ENCODE measurements at regions not wholly inside any gene's neighbourhood (a gene's known extent, or its start where the extent isn't known, plus 50 kb on each side); places are given as distances from the start of the nearest gene placed in this dataset.

GRCh38 chr4:11548597-11549082 lies 119.9 kb upstream of the HS3ST1 start:
- Mint-ChIP-seq H3K4me3 (no peak overlapping the region), H3K9me3 (peaks cover 1% of the 10 kb centered on the region), H3K36me3 (ENCODE audit: low read depth) (no peaks in the 10 kb centered on the region), H3K27me3 (ENCODE audit: insufficient read depth) (no peaks in the 10 kb centered on the region), H3K27ac (no peak overlapping the region), H3K4me1 (no peaks in the 10 kb centered on the region)
- H3K9ac ChIP-seq (ENCODE audit: extremely low read depth, low read length, poor library complexity, severe bottlenecking) = no peak overlapping the region
- no peak overlapping the region for H3K4me3 ChIP-seq (ENCODE audit: low read length)
- H3K27ac ChIP-seq (ENCODE audit: low read depth, low read length) = no peak overlapping the region
- H3K9me3 ChIP-seq (ENCODE audit: control insufficient read depth, low read length) = no peaks in the 10 kb centered on the region
- H3K27me3 ChIP-seq (ENCODE audit: control insufficient read depth, insufficient read depth, low read length, poor library complexity, severe bottlenecking) = no peaks in the 10 kb centered on the region
- WGBS, 2 experiments (ENCODE audit: insufficient coverage in 1 of 2, insufficient read length in 1 of 2) = 50 to 95% methylated on average over 1 of the region's 1 CpG
- no peaks in the 10 kb centered on the region for H3K4me1 ChIP-seq (ENCODE audit: control insufficient read depth, insufficient read depth, low read length)
- DNase-seq = no peak
- no peaks in the 10 kb centered on the region for H3K36me3 ChIP-seq (ENCODE audit: control insufficient read depth, insufficient read depth, low read length)
- TF ChIP-seq, protein P1, sequence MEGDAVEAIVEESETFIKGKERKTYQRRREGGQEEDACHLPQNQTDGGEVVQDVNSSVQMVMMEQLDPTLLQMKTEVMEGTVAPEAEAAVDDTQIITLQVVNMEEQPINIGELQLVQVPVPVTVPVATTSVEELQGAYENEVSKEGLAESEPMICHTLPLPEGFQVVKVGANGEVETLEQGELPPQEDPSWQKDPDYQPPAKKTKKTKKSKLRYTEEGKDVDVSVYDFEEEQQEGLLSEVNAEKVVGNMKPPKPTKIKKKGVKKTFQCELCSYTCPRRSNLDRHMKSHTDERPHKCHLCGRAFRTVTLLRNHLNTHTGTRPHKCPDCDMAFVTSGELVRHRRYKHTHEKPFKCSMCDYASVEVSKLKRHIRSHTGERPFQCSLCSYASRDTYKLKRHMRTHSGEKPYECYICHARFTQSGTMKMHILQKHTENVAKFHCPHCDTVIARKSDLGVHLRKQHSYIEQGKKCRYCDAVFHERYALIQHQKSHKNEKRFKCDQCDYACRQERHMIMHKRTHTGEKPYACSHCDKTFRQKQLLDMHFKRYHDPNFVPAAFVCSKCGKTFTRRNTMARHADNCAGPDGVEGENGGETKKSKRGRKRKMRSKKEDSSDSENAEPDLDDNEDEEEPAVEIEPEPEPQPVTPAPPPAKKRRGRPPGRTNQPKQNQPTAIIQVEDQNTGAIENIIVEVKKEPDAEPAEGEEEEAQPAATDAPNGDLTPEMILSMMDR (conservative IDR thresholded peaks at IDR 0.05) = no peak

GRCh38 chr4:11546391-11547175 lies 117.9 kb upstream of the HS3ST1 start:
- Histone ChIP-seq H3K9ac (ENCODE audit: extremely low read depth, low read length, poor library complexity, severe bottlenecking) (no peak overlapping the region), H3K27ac (ENCODE audit: low read depth, low read length) (no peak overlapping the region)
- H3K4me1 Mint-ChIP-seq = no peaks in the 10 kb centered on the region

DNA sequence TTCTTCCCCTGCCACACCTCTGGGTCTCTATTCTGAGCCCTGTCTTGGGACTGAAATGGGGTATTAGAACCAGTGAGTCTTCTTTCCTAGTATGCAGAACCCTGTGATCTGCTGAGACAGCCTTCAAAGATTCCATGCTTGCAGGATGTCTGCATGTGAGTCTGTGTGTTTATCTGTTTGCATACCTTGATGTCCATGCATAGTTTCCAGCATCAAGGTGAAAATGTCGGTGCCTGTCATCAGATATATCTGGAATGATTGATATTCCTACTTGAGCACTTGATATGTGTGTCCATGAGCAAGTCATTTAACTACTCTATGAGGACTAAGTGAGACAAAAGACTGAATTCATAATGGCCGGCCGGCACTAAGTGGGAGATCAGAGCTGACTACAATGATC lies 117.0 kb upstream of the HS3ST1 start:
- TF ChIP-seq, protein P1 (conservative IDR thresholded peaks at IDR 0.05) = no peak
- H3K27ac Mint-ChIP-seq = no peak overlapping the region
- H3K9me3 Mint-ChIP-seq = no peaks in the 10 kb centered on the region
- no peaks in the 10 kb centered on the region for H3K36me3 Mint-ChIP-seq (ENCODE audit: low read depth)
- Histone ChIP-seq H3K27ac (ENCODE audit: low read depth, low read length) (no peak overlapping the region), H3K4me1 (ENCODE audit: control insufficient read depth, insufficient read depth, low read length) (no peaks in the 10 kb centered on the region), H3K4me3 (ENCODE audit: low read length) (no peak overlapping the region), H3K9me3 (ENCODE audit: control insufficient read depth, low read length) (no peaks in the 10 kb centered on the region), H3K9ac (ENCODE audit: extremely low read depth, low read length, poor library complexity, severe bottlenecking) (no peak overlapping the region), H3K27me3 (ENCODE audit: control insufficient read depth, insufficient read depth, low read length, poor library complexity, severe bottlenecking) (no peaks in the 10 kb centered on the region), H3K36me3 (ENCODE audit: control insufficient read depth, insufficient read depth, low read length) (no peaks in the 10 kb centered on the region)
- WGBS, 2 experiments (ENCODE audit: insufficient coverage in 1 of 2, insufficient read length in 1 of 2) = 99 to 100% methylated on average over 1 to 3 of the region's 3 CpGs
- H3K27me3 Mint-ChIP-seq (ENCODE audit: insufficient read depth) = no peaks in the 10 kb centered on the region
- no peaks in the 10 kb centered on the region for H3K4me1 Mint-ChIP-seq
- H3K4me3 Mint-ChIP-seq = no peak overlapping the region
- no peak for DNase-seq

More at GRCh38 chr4:11546391-11547175, 117.9 kb upstream of the HS3ST1 start:
- no peaks in the 10 kb centered on the region for H3K4me1 ChIP-seq (ENCODE audit: control insufficient read depth, insufficient read depth, low read length)
- Mint-ChIP-seq H3K4me3 (no peak overlapping the region), H3K9me3 (no peaks in the 10 kb centered on the region), H3K27me3 (ENCODE audit: insufficient read depth) (no peaks in the 10 kb centered on the region), H3K27ac (no peak overlapping the region), H3K36me3 (ENCODE audit: low read depth) (no peaks in the 10 kb centered on the region)
- WGBS, 2 experiments (ENCODE audit: insufficient coverage in 1 of 2, insufficient read length in 1 of 2) = 94% methylated on average over 1 of the region's 1 CpG; no CpG with 5 or more reads in 1 of the 2 experiments
- H3K36me3 ChIP-seq (ENCODE audit: control insufficient read depth, insufficient read depth, low read length) = no peaks in the 10 kb centered on the region
- H3K4me3 ChIP-seq (ENCODE audit: low read length) = no peak overlapping the region
- no peaks in the 10 kb centered on the region for H3K9me3 ChIP-seq (ENCODE audit: control insufficient read depth, low read length)
- TF ChIP-seq, protein P1 (conservative IDR thresholded peaks at IDR 0.05) = no peak
- no peak for DNase-seq
- no peaks in the 10 kb centered on the region for H3K27me3 ChIP-seq (ENCODE audit: control insufficient read depth, insufficient read depth, low read length, poor library complexity, severe bottlenecking)
